Stimulated activated naive CD8-positive, alpha-beta T cell treated with anti-CD3 and anti-CD28 coated beads, Interleukin-15, amount 100 ng/mL, for 72 hours (primary cell): ENCODE measurements at regions not wholly inside any gene's neighbourhood (a gene's known extent, or its start where the extent isn't known, plus 50 kb on each side); places are given as distances from the start of the nearest gene placed in this dataset.
"Not testable (repeated sequence)": the region's sequence is repeated elsewhere in the genome, so short reads cannot be mapped to it uniquely, and the experiment has no call there.

ENCODE experiments used
- ATAC-seq: fragments of 150-1000 bp; cut with Tn5 transposase; 2 replicates; pipeline ENCODE4 v1.10.0; 2021; ENCODE audit warnings: mild to moderate bottlenecking, moderate library complexity
- DNase-seq, 2 donors: peaks; one replicate each; pipeline ENCODE4 v3.0.0; 2021 to 2022
- H3K27ac Mint-ChIP-seq, 2 donors: one replicate each; pipeline ENCODE4 v1.8.0; 2022; ENCODE audit warnings: mild to moderate bottlenecking in 2 of 2, mixed read lengths in 2 of 2, moderate library complexity in 2 of 2
- H3K27me3 Mint-ChIP-seq: one replicate; pipeline ENCODE4 v1.8.0; 2022; ENCODE audit warnings: mixed read lengths
- H3K4me1 Mint-ChIP-seq: one replicate; pipeline ENCODE4 v1.8.0; 2022; ENCODE audit warnings: mild to moderate bottlenecking, mixed read lengths
- H3K4me3 Mint-ChIP-seq, 2 donors: one replicate each; pipeline ENCODE4 v1.8.0; 2022; ENCODE audit warnings: mild to moderate bottlenecking in 2 of 2, mixed read lengths in 2 of 2, moderate library complexity in 1 of 2
- H3K9me3 Mint-ChIP-seq, 2 donors: one replicate each; pipeline ENCODE4 v1.8.0; 2022; ENCODE audit warnings: mixed read lengths in 2 of 2

- no peak for DNase-seq
- Mint-ChIP-seq H3K27ac (peak overlapping the region in 1 of 2 donors; percentile 30), H3K4me3 (no peak overlapping the region), H3K9me3 (peaks cover 10 to 15% of the 10 kb centered on the region in 2 donors), H3K4me1 (no peaks in the 10 kb centered on the region), H3K27me3 (peaks cover 20% of the 10 kb centered on the region)
- no peak for ATAC-seq
Measured at GRCh38 chr20:22966787-22967464, 68.2 kb upstream of the SSTR4 start.

- not testable (repeated sequence) for H3K27ac Mint-ChIP-seq, ATAC-seq, H3K4me3 Mint-ChIP-seq, H3K4me1 Mint-ChIP-seq, DNase-seq
- Mint-ChIP-seq H3K9me3 (peaks cover 10 to 18% of the 10 kb centered on the region in 2 donors), H3K27me3 (peaks cover 20% of the 10 kb centered on the region)
Measured at GRCh38 chr20:22967706-22968105, 67.4 kb upstream of the SSTR4 start.

- H3K27me3 Mint-ChIP-seq, result peaks cover 20% of the 10 kb centered on the region
- not testable (repeated sequence) for DNase-seq, H3K27ac Mint-ChIP-seq, H3K4me3 Mint-ChIP-seq, H3K4me1 Mint-ChIP-seq, ATAC-seq
- H3K9me3 Mint-ChIP-seq, result peaks cover 10 to 19% of the 10 kb centered on the region in 2 donors
Measured at GRCh38 chr20:22969031-22969430, 66.1 kb upstream of the SSTR4 start.

GRCh38 chr20:22971077-22971476 lies 64.0 kb upstream of the SSTR4 start:
- peaks cover 20% of the 10 kb centered on the region for H3K27me3 Mint-ChIP-seq
- H3K27ac Mint-ChIP-seq, H3K4me3 Mint-ChIP-seq, DNase-seq, ATAC-seq, H3K4me1 Mint-ChIP-seq: not testable (repeated sequence)
- peaks cover 10 to 19% of the 10 kb centered on the region in 2 donors for H3K9me3 Mint-ChIP-seq

- Mint-ChIP-seq H3K4me1 (no peaks in the 10 kb centered on the region), H3K27ac (no peak overlapping the region), H3K9me3 (peaks cover 3 to 8% of the 10 kb centered on the region in 2 donors), H3K4me3 (no peak overlapping the region), H3K27me3 (no peaks in the 10 kb centered on the region)
- DNase-seq (no peak), ATAC-seq (no peak)
Measured at GRCh38 chr20:22974354-22974753, 60.8 kb upstream of the SSTR4 start.

- Mint-ChIP-seq H3K4me3 (no peak overlapping the region), H3K9me3 (peaks cover 8 to 14% of the 10 kb centered on the region in 2 donors), H3K27me3 (no peaks in the 10 kb centered on the region), H3K4me1 (no peaks in the 10 kb centered on the region), H3K27ac (no peak overlapping the region)
- ATAC-seq (no peak), DNase-seq (no peak)
Measured at GRCh38 chr20:22977047-22977785, 57.9 kb upstream of the SSTR4 start.

- H3K9me3 Mint-ChIP-seq, result peaks cover 0 to 19% of the 10 kb centered on the region in 2 donors
- DNase-seq, result no peak
- H3K4me3 Mint-ChIP-seq, result no peak overlapping the region
- no peak for ATAC-seq
- H3K27ac Mint-ChIP-seq, result no peak overlapping the region
- H3K4me1 Mint-ChIP-seq, result no peaks in the 10 kb centered on the region
- peaks cover 21% of the 10 kb centered on the region for H3K27me3 Mint-ChIP-seq
Measured at GRCh38 chr20:22984008-22984407, 51.1 kb upstream of the SSTR4 start.

GRCh38 chr20:22984606-22985005 lies 50.5 kb upstream of the SSTR4 start:
- no peaks in the 10 kb centered on the region for H3K4me1 Mint-ChIP-seq
- peaks cover 0 to 13% of the 10 kb centered on the region in 2 donors for H3K9me3 Mint-ChIP-seq
- peaks cover 21% of the 10 kb centered on the region for H3K27me3 Mint-ChIP-seq
- DNase-seq (no peak), ATAC-seq (no peak)
- H3K4me3 Mint-ChIP-seq, result no peak overlapping the region
- no peak overlapping the region for H3K27ac Mint-ChIP-seq

GRCh38 chr20:22985239-22985778 lies 49.8 kb upstream of the SSTR4 start:
- Mint-ChIP-seq H3K9me3 (peaks cover 0 to 14% of the 10 kb centered on the region in 2 donors), H3K27me3 (peaks cover 21% of the 10 kb centered on the region), H3K4me1 (no peaks in the 10 kb centered on the region), H3K27ac (no peak overlapping the region), H3K4me3 (no peak overlapping the region)
- DNase-seq (no peak), ATAC-seq (no peak)
